ENCODE measurements at regions not wholly inside any gene's neighbourhood (a gene's known extent, or its start where the extent isn't known, plus 50 kb on each side); places are given as distances from the start of the nearest gene placed in this dataset.
A peak's percentile ranks its signal among the peaks of the same experiment; 100 is the strongest.

GRCh38 chr22:26901198-26901816 lies 243.9 kb downstream of the MIAT start:
- no peaks in the 10 kb centered on the region for H3K9me3 ChIP-seq
- H3K36me3 ChIP-seq, result no peaks in the 10 kb centered on the region
- no peaks in the 10 kb centered on the region for H3K27me3 ChIP-seq
- TF ChIP-seq POLR2A (IDR thresholded peaks at IDR 0.05), result no peak
- H3K4me3 ChIP-seq, result no peak overlapping the region
- DNase-seq, result no peak
- peaks cover 0 to 10% (median 3%) of the 10 kb centered on the region in 4 donors for H3K4me1 ChIP-seq
- no peak overlapping the region for H3K27ac ChIP-seq

- Histone ChIP-seq H3K9me3 (no peaks in the 10 kb centered on the region), H3K27me3 (no peaks in the 10 kb centered on the region), H3K4me1 (peaks cover 0 to 10% (median 3%) of the 10 kb centered on the region in 4 donors), H3K36me3 (no peaks in the 10 kb centered on the region), H3K4me3 (peak overlapping the region in 3 of 4 donors; percentile 12 to 27 (median 27)), H3K27ac (no peak overlapping the region)
- no peak for DNase-seq
- no peak for TF ChIP-seq POLR2A (IDR thresholded peaks at IDR 0.05)
- no peak for TF ChIP-seq CTCF (IDR thresholded peaks at IDR 0.05)
Measured at GRCh38 chr22:26902401-26903029, 245.1 kb downstream of the MIAT start.

GRCh38 chr22:26903030-26903856 lies 245.9 kb downstream of the MIAT start:
- H3K4me1 ChIP-seq, result peaks cover 0 to 10% (median 3%) of the 10 kb centered on the region in 4 donors
- no peak overlapping the region for H3K27ac ChIP-seq
- H3K4me3 ChIP-seq, result peak overlapping the region in 3 of 4 donors; percentile 12 to 27 (median 27)
- DNase-seq, result peak; percentile 19 to 59 (median 54)
- no peak for TF ChIP-seq CTCF (IDR thresholded peaks at IDR 0.05)
- no peak for TF ChIP-seq POLR2A (IDR thresholded peaks at IDR 0.05)
- H3K9me3 ChIP-seq, result no peaks in the 10 kb centered on the region
- no peaks in the 10 kb centered on the region for H3K36me3 ChIP-seq
- no peaks in the 10 kb centered on the region for H3K27me3 ChIP-seq

GRCh38 chr22:26904483-26904882 lies 247.1 kb downstream of the MIAT start:
- Histone ChIP-seq H3K36me3 (no peaks in the 10 kb centered on the region), H3K4me1 (peaks cover 0 to 10% (median 3%) of the 10 kb centered on the region in 4 donors), H3K27ac (no peak overlapping the region), H3K27me3 (no peaks in the 10 kb centered on the region), H3K4me3 (no peak overlapping the region), H3K9me3 (no peaks in the 10 kb centered on the region)
- DNase-seq, result no peak
- TF ChIP-seq POLR2A (IDR thresholded peaks at IDR 0.05), result no peak
- no peak for TF ChIP-seq CTCF (IDR thresholded peaks at IDR 0.05)

- DNase-seq, result no peak
- Histone ChIP-seq H3K27ac (no peak overlapping the region), H3K9me3 (no peaks in the 10 kb centered on the region), H3K4me1 (peaks cover 0 to 10% (median 3%) of the 10 kb centered on the region in 4 donors), H3K4me3 (no peak overlapping the region), H3K36me3 (no peaks in the 10 kb centered on the region), H3K27me3 (no peaks in the 10 kb centered on the region)
- TF ChIP-seq POLR2A (IDR thresholded peaks at IDR 0.05) (no peak), CTCF (IDR thresholded peaks at IDR 0.05) (no peak)
Measured at GRCh38 chr22:26905076-26905475, 247.7 kb downstream of the MIAT start.

- no peak overlapping the region for H3K4me3 ChIP-seq
- no peaks in the 10 kb centered on the region for H3K27me3 ChIP-seq
- DNase-seq, result no peak
- H3K4me1 ChIP-seq, result peaks cover 0 to 10% (median 3%) of the 10 kb centered on the region in 4 donors
- H3K36me3 ChIP-seq, result no peaks in the 10 kb centered on the region
- TF ChIP-seq POLR2A (IDR thresholded peaks at IDR 0.05) (no peak), CTCF (IDR thresholded peaks at IDR 0.05) (no peak)
- no peaks in the 10 kb centered on the region for H3K9me3 ChIP-seq
- H3K27ac ChIP-seq, result no peak overlapping the region
Measured at GRCh38 chr22:26905640-26906039, 248.3 kb downstream of the MIAT start.

Data from Peyer's patch (tissue), 4 donors.